ENCODE measurements at regions not wholly inside any gene's neighbourhood (a gene's known extent, or its start where the extent isn't known, plus 50 kb on each side); places are given as distances from the start of the nearest gene placed in this dataset.

DNA sequence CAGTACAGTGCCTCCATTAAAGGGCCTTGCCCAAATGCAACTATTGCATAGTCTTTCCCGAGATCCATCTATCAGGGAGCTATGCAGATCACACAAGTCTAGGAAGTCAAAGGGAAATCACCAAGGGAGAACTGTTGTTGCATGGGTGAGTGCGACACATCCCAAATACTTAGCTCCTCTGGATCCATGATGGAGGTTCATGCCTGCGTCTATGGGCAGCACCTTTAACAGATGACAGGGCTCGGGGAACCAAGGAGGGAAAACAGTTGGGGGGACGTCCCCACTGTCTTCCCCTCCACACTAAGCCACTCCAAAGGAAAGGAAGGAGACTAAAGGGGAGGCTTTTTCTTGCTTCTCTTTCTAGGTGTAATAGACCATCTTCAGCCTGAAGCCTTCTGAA lies 552.8 kb upstream of the PKDCC start:
- TF ChIP-seq MAZ (IDR thresholded peaks at IDR 0.05; ENCODE audit: borderline replicate concordance, low read depth, low read length) (no peak), SREBF2 (IDR thresholded peaks at IDR 0.05) (no peak)
- H3K4me1 ChIP-seq, result no peaks in the 10 kb centered on the region
- no peak overlapping the region for H3K4me2 ChIP-seq
- ChIA-PET CTCF (interaction anchor here (0.8 to 1.5 kb wide), 3 partner anchors 15 to 1581 kb away, joined by 3 read pairs; no protein-coding TSS in a partner anchor), POLR2A (no interaction called here)
- DNase-seq (ENCODE audit: low read depth in 1 of 2, low spot score in 1 of 2), result peak in 1 of 2 experiments; percentile 9
- peaks cover 27% of the 10 kb centered on the region; the same call in 2 of the 3 replicates for H3K9me3 ChIP-seq
- no peak overlapping the region for H3K27ac ChIP-seq
- ATAC-seq, result no peak
- H3K4me3 ChIP-seq, result no peak overlapping the region
- no peak for FAIRE-seq
- WGBS (ENCODE audit: missing lambda C conversion rate), result 1% methylated on average over 5 of the region's 5 CpGs

DNA sequence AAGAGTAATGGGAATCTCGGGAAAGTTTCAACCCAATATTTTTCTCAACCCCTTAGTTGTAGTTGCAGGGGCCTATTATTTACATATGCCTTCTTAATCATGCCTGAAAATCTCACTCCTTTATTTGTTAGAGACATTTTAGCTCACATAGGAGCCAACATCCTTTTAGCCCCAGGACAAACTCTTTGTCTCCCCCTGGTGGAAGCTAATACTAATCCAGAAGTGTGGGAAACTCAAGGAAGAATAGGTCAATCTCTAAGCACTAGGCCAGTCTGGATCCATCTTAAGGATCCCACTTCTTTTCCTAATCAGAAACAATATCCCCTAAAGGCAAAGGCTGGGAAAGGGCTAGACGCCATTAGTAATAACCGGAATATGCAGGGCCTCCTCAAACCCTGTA lies 550.9 kb upstream of the PKDCC start:
- Histone ChIP-seq H3K27ac (no peak overlapping the region), H3K4me3 (no peak overlapping the region), H3K9me3 (peaks cover 33% of the 10 kb centered on the region; the same call in 2 of the 3 replicates), H3K4me2 (no peak overlapping the region), H3K4me1 (no peaks in the 10 kb centered on the region)
- peak in 1 of 2 experiments; percentile 59; a peak in 2 of 6 replicates for ATAC-seq
- TF ChIP-seq FOXS1 (CRISPR knock-in tag; IDR thresholded peaks at IDR 0.05) (no peak), BHLHE40 (IDR thresholded peaks at IDR 0.05; ENCODE audit: low read depth, low read length) (no peak), ZC3H11A (IDR thresholded peaks at IDR 0.05) (no peak), RAD21 (conservative IDR thresholded peaks at IDR 0.05 in 1 of 2, IDR thresholded peaks at IDR 0.05 in 1 of 2) (peak in 1 of 2 experiments; percentile 38; a peak in 2 of 5 replicates)
- TF ChIP-seq, protein P1, sequence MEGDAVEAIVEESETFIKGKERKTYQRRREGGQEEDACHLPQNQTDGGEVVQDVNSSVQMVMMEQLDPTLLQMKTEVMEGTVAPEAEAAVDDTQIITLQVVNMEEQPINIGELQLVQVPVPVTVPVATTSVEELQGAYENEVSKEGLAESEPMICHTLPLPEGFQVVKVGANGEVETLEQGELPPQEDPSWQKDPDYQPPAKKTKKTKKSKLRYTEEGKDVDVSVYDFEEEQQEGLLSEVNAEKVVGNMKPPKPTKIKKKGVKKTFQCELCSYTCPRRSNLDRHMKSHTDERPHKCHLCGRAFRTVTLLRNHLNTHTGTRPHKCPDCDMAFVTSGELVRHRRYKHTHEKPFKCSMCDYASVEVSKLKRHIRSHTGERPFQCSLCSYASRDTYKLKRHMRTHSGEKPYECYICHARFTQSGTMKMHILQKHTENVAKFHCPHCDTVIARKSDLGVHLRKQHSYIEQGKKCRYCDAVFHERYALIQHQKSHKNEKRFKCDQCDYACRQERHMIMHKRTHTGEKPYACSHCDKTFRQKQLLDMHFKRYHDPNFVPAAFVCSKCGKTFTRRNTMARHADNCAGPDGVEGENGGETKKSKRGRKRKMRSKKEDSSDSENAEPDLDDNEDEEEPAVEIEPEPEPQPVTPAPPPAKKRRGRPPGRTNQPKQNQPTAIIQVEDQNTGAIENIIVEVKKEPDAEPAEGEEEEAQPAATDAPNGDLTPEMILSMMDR (IDR thresholded peaks at IDR 0.05), result peak; percentile 28; the same call in 2 of the 3 replicates
- ChIA-PET POLR2A (no interaction called here), CTCF (interaction anchor here (0.6 kb wide), 1 partner anchor 60 kb away, joined by 4 read pairs; no protein-coding TSS in a partner anchor)
- FAIRE-seq, result no peak
- WGBS (ENCODE audit: missing lambda C conversion rate), result 39% methylated on average over 3 of the region's 3 CpGs
- DNase-seq (ENCODE audit: low read depth in 1 of 2, low spot score in 1 of 2), result peak in 1 of 2 experiments; percentile 21

DNA sequence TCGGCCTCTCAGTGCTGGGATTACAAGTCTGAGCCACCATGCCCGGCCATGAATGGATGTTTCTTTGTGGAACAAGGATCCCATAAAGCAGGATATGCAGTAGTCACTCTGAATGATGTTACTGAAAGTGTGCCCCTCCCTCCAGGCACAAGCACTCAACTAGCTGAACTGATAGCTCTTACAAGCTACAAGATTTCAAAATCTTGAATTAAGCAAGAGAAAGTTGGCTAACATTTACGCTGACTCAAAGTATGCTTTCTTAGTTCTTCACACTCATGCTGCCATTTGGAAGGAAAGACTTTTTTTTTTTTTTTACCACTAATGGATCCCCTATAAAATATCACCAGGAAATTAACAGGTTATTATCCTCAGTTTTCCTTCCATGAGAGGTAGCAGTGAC lies 549.0 kb upstream of the PKDCC start:
- FAIRE-seq (no peak), ATAC-seq (no peak), DNase-seq (ENCODE audit: low read depth in 1 of 2, low spot score in 1 of 2) (no peak)
- Histone ChIP-seq H3K9me3 (peaks cover 33% of the 10 kb centered on the region; the same call in 2 of the 3 replicates), H3K4me3 (no peak overlapping the region), H3K4me1 (no peaks in the 10 kb centered on the region), H3K27ac (no peak overlapping the region), H3K4me2 (no peak overlapping the region)
- CTCF ChIA-PET, result no interaction called here
- TF ChIP-seq TFCP2L1 (CRISPR knock-in tag; IDR thresholded peaks at IDR 0.05) (no peak), ZC3H11A (IDR thresholded peaks at IDR 0.05) (no peak), BHLHE40 (IDR thresholded peaks at IDR 0.05; ENCODE audit: low read depth, low read length) (no peak), SMC3 (IDR thresholded peaks at IDR 0.05) (no peak), CEBPB (IDR thresholded peaks at IDR 0.05) (no peak), MAFK (IDR thresholded peaks at IDR 0.05; ENCODE audit: partially characterized antibody) (no peak), CBX2 (IDR thresholded peaks at IDR 0.05; ENCODE audit: borderline replicate concordance, low read depth) (no peak), ESRRA (IDR thresholded peaks at IDR 0.05; ENCODE audit: borderline replicate concordance, low read length) (no peak), POLR2AphosphoS2 (conservative IDR thresholded peaks at IDR 0.05; ENCODE audit: low read length) (no peak), HOXB5 (CRISPR knock-in tag; IDR thresholded peaks at IDR 0.05) (no peak), POLR2A (IDR thresholded peaks at IDR 0.05; ENCODE audit: low read length) (no peak), FOSL2 (IDR thresholded peaks at IDR 0.05) (no peak), FOSL2 (CRISPR knock-in tag; IDR thresholded peaks at IDR 0.05) (no peak), RFX5 (IDR thresholded peaks at IDR 0.05) (no peak)
- TF ChIP-seq, protein P2, sequence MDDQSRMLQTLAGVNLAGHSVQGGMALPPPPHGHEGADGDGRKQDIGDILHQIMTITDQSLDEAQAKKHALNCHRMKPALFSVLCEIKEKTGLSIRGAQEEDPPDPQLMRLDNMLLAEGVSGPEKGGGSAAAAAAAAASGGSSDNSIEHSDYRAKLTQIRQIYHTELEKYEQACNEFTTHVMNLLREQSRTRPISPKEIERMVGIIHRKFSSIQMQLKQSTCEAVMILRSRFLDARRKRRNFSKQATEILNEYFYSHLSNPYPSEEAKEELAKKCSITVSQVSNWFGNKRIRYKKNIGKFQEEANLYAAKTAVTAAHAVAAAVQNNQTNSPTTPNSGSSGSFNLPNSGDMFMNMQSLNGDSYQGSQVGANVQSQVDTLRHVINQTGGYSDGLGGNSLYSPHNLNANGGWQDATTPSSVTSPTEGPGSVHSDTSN (IDR thresholded peaks at IDR 0.05), result no peak
- TF ChIP-seq, protein P3, sequence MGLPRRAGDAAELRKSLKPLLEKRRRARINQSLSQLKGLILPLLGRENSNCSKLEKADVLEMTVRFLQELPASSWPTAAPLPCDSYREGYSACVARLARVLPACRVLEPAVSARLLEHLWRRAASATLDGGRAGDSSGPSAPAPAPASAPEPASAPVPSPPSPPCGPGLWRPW (IDR thresholded peaks at IDR 0.05), result no peak
- TF ChIP-seq, protein P4, sequence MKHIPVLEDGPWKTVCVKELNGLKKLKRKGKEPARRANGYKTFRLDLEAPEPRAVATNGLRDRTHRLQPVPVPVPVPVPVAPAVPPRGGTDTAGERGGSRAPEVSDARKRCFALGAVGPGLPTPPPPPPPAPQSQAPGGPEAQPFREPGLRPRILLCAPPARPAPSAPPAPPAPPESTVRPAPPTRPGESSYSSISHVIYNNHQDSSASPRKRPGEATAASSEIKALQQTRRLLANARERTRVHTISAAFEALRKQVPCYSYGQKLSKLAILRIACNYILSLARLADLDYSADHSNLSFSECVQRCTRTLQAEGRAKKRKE (CRISPR knock-in tag; IDR thresholded peaks at IDR 0.05; ENCODE audit: low read depth), result no peak
- TF ChIP-seq, protein P5, sequence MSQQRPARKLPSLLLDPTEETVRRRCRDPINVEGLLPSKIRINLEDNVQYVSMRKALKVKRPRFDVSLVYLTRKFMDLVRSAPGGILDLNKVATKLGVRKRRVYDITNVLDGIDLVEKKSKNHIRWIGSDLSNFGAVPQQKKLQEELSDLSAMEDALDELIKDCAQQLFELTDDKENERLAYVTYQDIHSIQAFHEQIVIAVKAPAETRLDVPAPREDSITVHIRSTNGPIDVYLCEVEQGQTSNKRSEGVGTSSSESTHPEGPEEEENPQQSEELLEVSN (IDR thresholded peaks at IDR 0.05; ENCODE audit: borderline replicate concordance, low read depth), result no peak
- TF ChIP-seq, protein P1 (IDR thresholded peaks at IDR 0.05), result no peak
- POLR2A ChIA-PET, result interaction anchor here (0.7 kb wide), 1 partner anchor 49 kb away, joined by 4 read pairs; no protein-coding TSS in a partner anchor
- 3% methylated on average over 3 of the region's 3 CpGs for WGBS (ENCODE audit: missing lambda C conversion rate)

All from A549 (cell line).